Stomach (tissue), 4 donors: ENCODE measurements at regions not wholly inside any gene's neighbourhood (a gene's known extent, or its start where the extent isn't known, plus 50 kb on each side); places are given as distances from the start of the nearest gene placed in this dataset.

ENCODE experiments used
- POLR2A ChIP-seq, 4 donors: fragments of 450-650 bp; IDR thresholded peaks; one replicate each; pipeline ENCODE4 v1.6.1; 2016; ENCODE audit warnings: antibody characterized with exemption in 4 of 4, control low read depth in 2 of 4, mild to moderate bottlenecking in 1 of 4, moderate library complexity in 1 of 4
- TF ChIP-seq, protein P1 (sequence below), 7 experiments: fragments of 450-650 bp in 4 of 7; fragments of 200-600 bp in 3 of 7; sonication (generic) in 3 of 7; IDR thresholded peaks; one replicate each; pipeline ENCODE4 v1.5.1; 2016 to 2019; ENCODE audit warnings: antibody characterized with exemption in 7 of 7, control low read depth in 2 of 7, mild to moderate bottlenecking in 1 of 7

- TF ChIP-seq, protein P1, sequence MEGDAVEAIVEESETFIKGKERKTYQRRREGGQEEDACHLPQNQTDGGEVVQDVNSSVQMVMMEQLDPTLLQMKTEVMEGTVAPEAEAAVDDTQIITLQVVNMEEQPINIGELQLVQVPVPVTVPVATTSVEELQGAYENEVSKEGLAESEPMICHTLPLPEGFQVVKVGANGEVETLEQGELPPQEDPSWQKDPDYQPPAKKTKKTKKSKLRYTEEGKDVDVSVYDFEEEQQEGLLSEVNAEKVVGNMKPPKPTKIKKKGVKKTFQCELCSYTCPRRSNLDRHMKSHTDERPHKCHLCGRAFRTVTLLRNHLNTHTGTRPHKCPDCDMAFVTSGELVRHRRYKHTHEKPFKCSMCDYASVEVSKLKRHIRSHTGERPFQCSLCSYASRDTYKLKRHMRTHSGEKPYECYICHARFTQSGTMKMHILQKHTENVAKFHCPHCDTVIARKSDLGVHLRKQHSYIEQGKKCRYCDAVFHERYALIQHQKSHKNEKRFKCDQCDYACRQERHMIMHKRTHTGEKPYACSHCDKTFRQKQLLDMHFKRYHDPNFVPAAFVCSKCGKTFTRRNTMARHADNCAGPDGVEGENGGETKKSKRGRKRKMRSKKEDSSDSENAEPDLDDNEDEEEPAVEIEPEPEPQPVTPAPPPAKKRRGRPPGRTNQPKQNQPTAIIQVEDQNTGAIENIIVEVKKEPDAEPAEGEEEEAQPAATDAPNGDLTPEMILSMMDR (IDR thresholded peaks at IDR 0.05) = no peak
- no peak for TF ChIP-seq POLR2A (IDR thresholded peaks at IDR 0.05)
These were observed 67.3 kb upstream of the DHRSX start for GRCh38 chrX:2568125-2568524.
